ENCODE measurements at regions not wholly inside any gene's neighbourhood (a gene's known extent, or its start where the extent isn't known, plus 50 kb on each side); places are given as distances from the start of the nearest gene placed in this dataset.

- in situ Hi-C loops (cut with HindIII; ENCODE audit: extremely low pct_ligation_motif_present, low pct_unique_long_range_greater_than_20kb) (no loop called here), intact Hi-C loops (cut with micrococcal nuclease; ENCODE audit: unreplicated experiment) (no loop called here)
- TF ChIP-seq ZUFSP (CRISPR knock-in tag; IDR thresholded peaks at IDR 0.05; ENCODE audit: borderline replicate concordance) (no peak), ZC3H4 (CRISPR knock-in tag; IDR thresholded peaks at IDR 0.05; ENCODE audit: borderline replicate concordance) (no peak), ZNF275 (CRISPR knock-in tag; IDR thresholded peaks at IDR 0.05; ENCODE audit: borderline replicate concordance) (no peak), MXD3 (CRISPR knock-in tag; IDR thresholded peaks at IDR 0.05) (no peak), ZNF574 (CRISPR knock-in tag; IDR thresholded peaks at IDR 0.05) (no peak), XRCC5 (optimal IDR thresholded peaks at IDR 0.05; ENCODE audit: low read length) (no peak), ZNF326 (CRISPR knock-in tag; IDR thresholded peaks at IDR 0.05; ENCODE audit: borderline replicate concordance) (no peak), ZSCAN25 (CRISPR knock-in tag; IDR thresholded peaks at IDR 0.05) (no peak), PREB (CRISPR knock-in tag; IDR thresholded peaks at IDR 0.05) (no peak)
- FAIRE-seq (no peak), DNase-seq (ENCODE audit: low spot score) (no peak), ATAC-seq (no peak)
- 3% methylated on average over 1 of the region's 1 CpG for WGBS (ENCODE audit: low lambda C conversion rate)
- no TSS peak for BruUV-seq (replicated peaks)
- Histone ChIP-seq H4K20me1 (ENCODE audit: insufficient read depth, low read length) (no peaks in the 10 kb centered on the region), H2AFZ (ENCODE audit: low read length) (no peak overlapping the region), H3K9ac (ENCODE audit: insufficient read depth, low read depth, low read length) (no peak overlapping the region), H3K4me3 (replicated peaks in 1 of 3; ENCODE audit: insufficient read depth in 1 of 3, low read depth in 2 of 3, low read length in 3 of 3) (no peak overlapping the region), H3K79me2 (ENCODE audit: insufficient read depth, low read length) (no peaks in the 10 kb centered on the region), H3K27me3 (ENCODE audit: control insufficient read depth in 1 of 2, insufficient read depth in 2 of 2, low read length in 2 of 2) (no peaks in the 10 kb centered on the region), H3K4me1 (ENCODE audit: insufficient read depth, low read length) (no peaks in the 10 kb centered on the region), H3K4me2 (ENCODE audit: low read depth, low read length) (no peak overlapping the region), H3K36me3 (replicated peaks in 1 of 2; ENCODE audit: control insufficient read depth in 1 of 2, insufficient read depth in 2 of 2, low read length in 2 of 2) (no peaks in the 10 kb centered on the region), H3K27ac (ENCODE audit: extremely low read length, insufficient read depth, low read length) (no peak overlapping the region), H3K9me3 (ENCODE audit: low read length) (peaks cover 38% of the 10 kb centered on the region)
- POLR2A ChIA-PET = no interaction called here
- CTCF ChIA-PET (ENCODE audit: low intra/inter-chr PET ratio, low total read pairs) = no interaction called here
Measured at GRCh38 chr7:11895337-11895736, 63.3 kb upstream of the THSD7A start.

Measured in HepG2 (cell line).